IMR-90 (cell line): ENCODE measurements at regions not wholly inside any gene's neighbourhood (a gene's known extent, or its start where the extent isn't known, plus 50 kb on each side); places are given as distances from the start of the nearest gene placed in this dataset.

ENCODE experiments used
- ATAC-seq: fragments of 200-7000 bp; cut with Tn5 transposase; 2 replicates; pipeline ENCODE4 v1.9.1; 2020; ENCODE audit warnings: low read depth, mild to moderate bottlenecking, moderate library complexity
- BruUV-seq: library from RNA; stranded (reverse); fragments of 400-500 nt; replicated peaks from 2 replicates; lab custom pipeline; 2021; lab: Mats Ljungman, UMichigan
- CTCF ChIA-PET: fragments of 300-600 bp; formaldehyde crosslinking; extraction: SDS; loops from one replicate; lab custom pipeline; 2021; ENCODE audit warnings: antibody characterized with exemption; lab: Yijun Ruan, JAX
- POLR2A ChIA-PET: fragments of 300-600 bp; sonication (Branson Sonifier 250); formaldehyde crosslinking; loops from one replicate; lab custom pipeline; 2022; ENCODE audit warnings: antibody characterized with exemption; ENCODE audit not compliant: unreplicated experiment; lab: Charles Lee
- DNase-seq: peaks from one replicate; pipeline ENCODE4 v3.0.0; 2013
- H2AFZ ChIP-seq: replicated peaks from 2 replicates; pipeline ENCODE3; 2013; ENCODE audit warnings: low read length, mild to moderate bottlenecking; ENCODE audit not compliant: poor library complexity
- H2AK5ac ChIP-seq: 2 replicates; pipeline ENCODE4 v1.6.1; 2013; ENCODE audit warnings: low read depth, low read length, inconsistent platforms
- H2AK9ac ChIP-seq: replicated peaks from 2 replicates; pipeline ENCODE3; 2013; ENCODE audit warnings: mild to moderate bottlenecking, low read depth, low read length, moderate library complexity; ENCODE audit not compliant: poor library complexity
- H2BK120ac ChIP-seq: 2 replicates; pipeline ENCODE4 v1.6.1; 2013; ENCODE audit warnings: low read depth, low read length, inconsistent platforms
- H2BK15ac ChIP-seq: 3 replicates; pipeline ENCODE4 v1.6.1; 2013; ENCODE audit warnings: low read depth, low read length, inconsistent platforms
- H2BK20ac ChIP-seq: 2 replicates; pipeline ENCODE4 v1.6.1; 2013; ENCODE audit warnings: low read depth, mild to moderate bottlenecking, inconsistent platforms, low read length, moderate library complexity
- H2BK5ac ChIP-seq: 2 replicates; pipeline ENCODE4 v1.6.1; 2013; ENCODE audit warnings: mild to moderate bottlenecking, low read depth, low read length, inconsistent platforms; ENCODE audit not compliant: poor library complexity, severe bottlenecking
- H3K14ac ChIP-seq: replicated peaks from 2 replicates; pipeline ENCODE4 v1.6.1; 2013; ENCODE audit warnings: low read depth, low read length, inconsistent platforms
- H3K18ac ChIP-seq: 2 replicates; pipeline ENCODE4 v1.6.1; 2013; ENCODE audit warnings: low read depth, low read length, control low read depth
- H3K23ac ChIP-seq: 2 replicates; pipeline ENCODE4 v1.6.1; 2013; ENCODE audit warnings: low read depth, low read length, inconsistent platforms
- H3K27ac ChIP-seq: 2 replicates; pipeline ENCODE4 v1.5.1; 2013; ENCODE audit warnings: mild to moderate bottlenecking, control low read depth, low read length; ENCODE audit not compliant: insufficient read depth
- H3K27me3 ChIP-seq: 2 replicates; pipeline ENCODE4 v1.6.1; 2013; ENCODE audit warnings: low read length; ENCODE audit not compliant: control insufficient read depth, insufficient read depth
- H3K36me3 ChIP-seq: 2 replicates; pipeline ENCODE4 v1.6.1; 2013; ENCODE audit warnings: low read length, mixed read lengths; ENCODE audit not compliant: control insufficient read depth, insufficient read depth
- H3K4ac ChIP-seq: 2 replicates; pipeline ENCODE4 v1.6.1; 2013; ENCODE audit warnings: low read depth, low read length, inconsistent platforms
- H3K4me1 ChIP-seq: 2 replicates; pipeline ENCODE4 v1.6.1; 2013; ENCODE audit warnings: low read length, mixed read lengths; ENCODE audit not compliant: control insufficient read depth, insufficient read depth
- H3K4me2 ChIP-seq: 2 replicates; pipeline ENCODE4 v1.6.1; 2013; ENCODE audit warnings: low read depth, mild to moderate bottlenecking, control low read depth, low read length, moderate library complexity
- H3K4me3 ChIP-seq: 2 replicates; pipeline ENCODE4 v1.5.1; 2013; ENCODE audit warnings: low read depth, mild to moderate bottlenecking, control low read depth, low read length, moderate library complexity; ENCODE audit not compliant: insufficient read depth
- H3K56ac ChIP-seq: 2 replicates; pipeline ENCODE4 v1.6.1; 2013; ENCODE audit warnings: low read length, inconsistent platforms; ENCODE audit not compliant: insufficient read depth; ENCODE audit errors: extremely low read depth
- H3K79me1 ChIP-seq, 2 experiments: 2 replicates each; pipeline ENCODE4 v1.6.1; 2013; ENCODE audit warnings: low read length in 2 of 2, inconsistent platforms in 1 of 2, low read depth in 1 of 2
- H3K9ac ChIP-seq: 2 replicates; pipeline ENCODE4 v1.6.1; 2013; ENCODE audit warnings: low read depth, low read length, control low read depth
- H3K9me1 ChIP-seq: 2 replicates; pipeline ENCODE4 v1.6.1; 2013; ENCODE audit warnings: low read length, inconsistent platforms; ENCODE audit not compliant: insufficient read depth
- H3K9me3 ChIP-seq: 2 replicates; pipeline ENCODE4 v1.6.1; 2013; ENCODE audit warnings: low read length; ENCODE audit not compliant: control insufficient read depth, insufficient read depth
- H4K20me1 ChIP-seq: 2 replicates; pipeline ENCODE4 v1.6.1; 2013; ENCODE audit warnings: low read length, inconsistent platforms; ENCODE audit not compliant: insufficient read depth
- H4K5ac ChIP-seq: 2 replicates; pipeline ENCODE4 v1.6.1; 2013; ENCODE audit warnings: mild to moderate bottlenecking, low read depth, low read length, control low read depth
- H4K8ac ChIP-seq, 2 experiments: 2 replicates each; pipeline ENCODE4 v1.6.1; 2013; ENCODE audit warnings: low read depth in 2 of 2, low read length in 2 of 2, control low read depth in 1 of 2, inconsistent platforms in 1 of 2
- H4K91ac ChIP-seq: 2 replicates; pipeline ENCODE4 v1.6.1; 2013; ENCODE audit warnings: low read depth, low read length, inconsistent platforms; ENCODE audit not compliant: insufficient read depth
- BHLHE40 ChIP-seq: fragments of 150-350 bp; IDR thresholded peaks from 2 replicates; pipeline ENCODE4 v1.6.1; 2016; ENCODE audit warnings: mild to moderate bottlenecking, low read depth, low read length
- CEBPB ChIP-seq: IDR thresholded peaks from 2 replicates; pipeline ENCODE4 v1.6.1; 2012; ENCODE audit warnings: low read depth, low read length, improper control_type of control experiment
- CHD1 ChIP-seq: IDR thresholded peaks from 2 replicates; pipeline ENCODE4 v1.6.1; 2012; ENCODE audit warnings: low read depth, low read length, improper control_type of control experiment
- CTCF ChIP-seq: conservative IDR thresholded peaks from 2 replicates; pipeline ENCODE4 v1.5.1; 2012; ENCODE audit warnings: mild to moderate bottlenecking, low read depth, low read length, improper control_type of control experiment
- ELK1 ChIP-seq: fragments of 150-350 bp; IDR thresholded peaks from 2 replicates; pipeline ENCODE4 v1.6.1; 2016; ENCODE audit warnings: low read depth, mild to moderate bottlenecking, low read length, moderate library complexity, borderline replicate concordance
- FOS ChIP-seq: fragments of 150-350 bp; IDR thresholded peaks from 2 replicates; pipeline ENCODE4 v1.6.1; 2016; ENCODE audit warnings: low read depth, low read length
- MAFK ChIP-seq: IDR thresholded peaks from 2 replicates; pipeline ENCODE4 v1.6.1; 2012; ENCODE audit warnings: low read depth, low read length, improper control_type of control experiment
- MAZ ChIP-seq: IDR thresholded peaks from 2 replicates; pipeline ENCODE4 v1.6.1; 2012; ENCODE audit warnings: low read depth, mild to moderate bottlenecking, low read length, improper control_type of control experiment, moderate library complexity, borderline replicate concordance
- MXI1 ChIP-seq: IDR thresholded peaks from 2 replicates; pipeline ENCODE4 v1.6.1; 2012; ENCODE audit warnings: low read depth, mild to moderate bottlenecking, low read length, moderate library complexity, borderline replicate concordance
- NFE2L2 ChIP-seq: fragments of 150-350 bp; IDR thresholded peaks from 2 replicates; pipeline ENCODE4 v1.6.1; 2016; ENCODE audit warnings: low read depth, mild to moderate bottlenecking, low read length
- POLR2A ChIP-seq: IDR thresholded peaks from 2 replicates; pipeline ENCODE4 v1.6.1; 2012; ENCODE audit warnings: mild to moderate bottlenecking, low read depth, low read length
- RAD21 ChIP-seq: IDR thresholded peaks from 2 replicates; pipeline ENCODE4 v1.6.1; 2012; ENCODE audit warnings: low read length, improper control_type of control experiment
- RCOR1 ChIP-seq: IDR thresholded peaks from 2 replicates; pipeline ENCODE4 v1.6.1; 2012; ENCODE audit warnings: mild to moderate bottlenecking, low read length, improper control_type of control experiment; ENCODE audit not compliant: insufficient replicate concordance
- RFX5 ChIP-seq: IDR thresholded peaks from 2 replicates; pipeline ENCODE4 v1.8.0; 2012; ENCODE audit warnings: low read depth, mild to moderate bottlenecking, low read length, moderate library complexity
- SMC3 ChIP-seq: fragments of 150-350 bp; IDR thresholded peaks from 2 replicates; pipeline ENCODE4 v1.6.1; 2016; ENCODE audit warnings: low read depth, mild to moderate bottlenecking, antibody characterized with exemption, low read length, moderate library complexity
- USF2 ChIP-seq: fragments of 150-350 bp; IDR thresholded peaks from 2 replicates; pipeline ENCODE4 v1.6.1; 2017; ENCODE audit warnings: mild to moderate bottlenecking, antibody characterized with exemption, low read length, low read depth
- dilution Hi-C: fragments of 300-500 bp; cut with HindIII; formaldehyde crosslinking; loops from one replicate; pipeline ENCODE4 v1.14.3; 2018; ENCODE audit warnings: low sequenced_read_pairs; ENCODE audit not compliant: unreplicated experiment
- in situ Hi-C: fragments of 300-500 bp; cut with MboI; formaldehyde crosslinking; loops from 3 replicates; pipeline ENCODE4 v1.14.3; 2019; ENCODE audit warnings: low sequenced_read_pairs, inconsistent platforms, mixed read lengths
- intact Hi-C: fragments of 100-400 bp; cut with micrococcal nuclease; formaldehyde crosslinking; loops from 2 replicates; pipeline ENCODE4 v1.10.0; 2022

- TF ChIP-seq CHD1 (no peak), FOS (no peak), MAFK (no peak), RFX5 (no peak), CEBPB (no peak), ELK1 (no peak), CTCF (no peak), RCOR1 (no peak), SMC3 (no peak), POLR2A (no peak), USF2 (no peak), MXI1 (no peak), MAZ (no peak), RAD21 (no peak), NFE2L2 (no peak), BHLHE40 (no peak)
- Histone ChIP-seq H4K20me1 (no peaks in the 10 kb centered on the region), H3K36me3 (no peaks in the 10 kb centered on the region), H3K14ac (no peak overlapping the region), H2AK5ac (no peak overlapping the region), H2AFZ (no peak overlapping the region), H3K18ac (no peak overlapping the region), H3K23ac (no peak overlapping the region), H2BK15ac (no peak overlapping the region), H2BK120ac (no peak overlapping the region), H4K5ac (no peak overlapping the region), H4K8ac (no peak overlapping the region), H3K79me1 (no peaks in the 10 kb centered on the region), H3K9me1 (no peaks in the 10 kb centered on the region; the same call in 1 of the 2 replicates), H4K91ac (no peak overlapping the region), H3K27me3 (peaks cover 1% of the 10 kb centered on the region), H3K4ac (no peak overlapping the region), H2BK5ac (no peak overlapping the region), H2BK20ac (no peak overlapping the region), H2AK9ac (no peak overlapping the region), H3K56ac (no peak overlapping the region), H3K4me3 (no peak overlapping the region), H3K9ac (no peak overlapping the region), H3K4me2 (no peak overlapping the region), H3K27ac (no peak overlapping the region), H3K4me1 (no peaks in the 10 kb centered on the region), H3K9me3 (no peaks in the 10 kb centered on the region)
- no TSS peak for BruUV-seq
- in situ Hi-C loops (no loop called here), intact Hi-C loops (no loop called here), dilution Hi-C loops (no loop called here)
- CTCF ChIA-PET, result interaction anchor here (0.5 kb wide), 1 partner anchor 86 kb away, joined by 3 read pairs; no protein-coding TSS in a partner anchor
- DNase-seq (no peak), ATAC-seq (no peak)
- POLR2A ChIA-PET, result no interaction called here
Observed at GRCh38 chr11:15867871-15868270, 488.5 kb downstream of the SOX6 start.
